Subcutaneous abdominal adipose tissue (tissue), 5 donors: ENCODE measurements at regions not wholly inside any gene's neighbourhood (a gene's known extent, or its start where the extent isn't known, plus 50 kb on each side); places are given as distances from the start of the nearest gene placed in this dataset.

ENCODE experiments used
- H3K27ac ChIP-seq: one replicate; pipeline ENCODE4 v1.7.0; 2013; ENCODE audit warnings: low read depth, mild to moderate bottlenecking, inconsistent platforms, low read length, moderate library complexity
- H3K27me3 ChIP-seq, 5 donors: one replicate each; pipeline ENCODE4 v1.7.0; 2013; ENCODE audit warnings: low read length in 5 of 5, inconsistent platforms in 1 of 5; ENCODE audit not compliant: control insufficient read depth in 5 of 5, insufficient read depth in 4 of 5
- H3K36me3 ChIP-seq, 5 donors: one replicate each; pipeline ENCODE4 v1.7.0; 2013; ENCODE audit warnings: low read length in 5 of 5; ENCODE audit not compliant: control insufficient read depth in 5 of 5, insufficient read depth in 5 of 5
- H3K4me1 ChIP-seq, 5 donors: one replicate each; pipeline ENCODE4 v1.7.0; 2013; ENCODE audit warnings: low read length in 5 of 5, mild to moderate bottlenecking in 3 of 5, moderate library complexity in 1 of 5; ENCODE audit not compliant: control insufficient read depth in 5 of 5, insufficient read depth in 5 of 5
- H3K4me3 ChIP-seq, 5 donors: one replicate each; pipeline ENCODE4 v1.7.0; 2013; ENCODE audit warnings: low read length in 5 of 5, low read depth in 1 of 5
- H3K9ac ChIP-seq, 5 donors: one replicate each; pipeline ENCODE4 v1.7.0; 2013; ENCODE audit warnings: low read length in 5 of 5, mild to moderate bottlenecking in 4 of 5, moderate library complexity in 3 of 5
- H3K9me3 ChIP-seq, 5 donors: one replicate each; pipeline ENCODE4 v1.7.0; 2013; ENCODE audit warnings: low read length in 5 of 5; ENCODE audit not compliant: control insufficient read depth in 5 of 5
- donor health status: healthy.
- donor health status: healthy.
- donor health status: healthy.
- donor health status: healthy.
- donor health status: healthy.

GRCh38 chr7:96599288-96599936 lies 110.2 kb downstream of the SEM1 start:
- no peak overlapping the region for H3K27ac ChIP-seq
- no peaks in the 10 kb centered on the region for H3K4me1 ChIP-seq
- H3K27me3 ChIP-seq = no peaks in the 10 kb centered on the region
- H3K4me3 ChIP-seq = no peak overlapping the region
- no peaks in the 10 kb centered on the region for H3K36me3 ChIP-seq
- no peaks in the 10 kb centered on the region for H3K9me3 ChIP-seq
- no peak overlapping the region for H3K9ac ChIP-seq

- no peak overlapping the region for H3K4me3 ChIP-seq
- H3K27me3 ChIP-seq = no peaks in the 10 kb centered on the region
- no peaks in the 10 kb centered on the region for H3K9me3 ChIP-seq
- H3K4me1 ChIP-seq = no peaks in the 10 kb centered on the region
- H3K27ac ChIP-seq = no peak overlapping the region
- no peak overlapping the region for H3K9ac ChIP-seq
- no peaks in the 10 kb centered on the region for H3K36me3 ChIP-seq
Observed at GRCh38 chr7:96598421-96598820, 111.2 kb downstream of the SEM1 start.

- Histone ChIP-seq H3K4me3 (no peak overlapping the region), H3K36me3 (no peaks in the 10 kb centered on the region), H3K27ac (no peak overlapping the region), H3K4me1 (no peaks in the 10 kb centered on the region), H3K27me3 (no peaks in the 10 kb centered on the region), H3K9ac (no peak overlapping the region), H3K9me3 (no peaks in the 10 kb centered on the region)
Observed at GRCh38 chr7:96596120-96596826, 113.4 kb downstream of the SEM1 start.

- Histone ChIP-seq H3K9me3 (no peaks in the 10 kb centered on the region), H3K27ac (no peak overlapping the region), H3K9ac (no peak overlapping the region), H3K27me3 (no peaks in the 10 kb centered on the region), H3K4me3 (no peak overlapping the region), H3K4me1 (no peaks in the 10 kb centered on the region), H3K36me3 (no peaks in the 10 kb centered on the region)
Observed at GRCh38 chr7:96591900-96592676, 117.6 kb downstream of the SEM1 start.

GRCh38 chr7:96591159-96591899 lies 118.3 kb downstream of the SEM1 start:
- Histone ChIP-seq H3K36me3 (no peaks in the 10 kb centered on the region), H3K9me3 (no peaks in the 10 kb centered on the region), H3K4me1 (no peaks in the 10 kb centered on the region), H3K4me3 (no peak overlapping the region), H3K27ac (no peak overlapping the region), H3K9ac (no peak overlapping the region), H3K27me3 (no peaks in the 10 kb centered on the region)

GRCh38 chr7:96589038-96589437 lies 120.6 kb downstream of the SEM1 start:
- Histone ChIP-seq H3K9me3 (peaks cover 0 to 3% (median 0%) of the 10 kb centered on the region in 5 donors), H3K36me3 (no peaks in the 10 kb centered on the region), H3K27ac (no peak overlapping the region), H3K9ac (no peak overlapping the region), H3K27me3 (no peaks in the 10 kb centered on the region), H3K4me1 (no peaks in the 10 kb centered on the region), H3K4me3 (no peak overlapping the region)

- no peak overlapping the region for H3K27ac ChIP-seq
- H3K4me3 ChIP-seq = no peak overlapping the region
- H3K9me3 ChIP-seq = no peaks in the 10 kb centered on the region
- H3K36me3 ChIP-seq = no peaks in the 10 kb centered on the region
- no peak overlapping the region for H3K9ac ChIP-seq
- H3K4me1 ChIP-seq = no peaks in the 10 kb centered on the region
- H3K27me3 ChIP-seq = no peaks in the 10 kb centered on the region
Observed at GRCh38 chr7:96579119-96579518, 130.5 kb downstream of the SEM1 start.

GRCh38 chr7:96578606-96579005 lies 131.0 kb downstream of the SEM1 start:
- Histone ChIP-seq H3K27me3 (no peaks in the 10 kb centered on the region), H3K36me3 (no peaks in the 10 kb centered on the region), H3K9me3 (no peaks in the 10 kb centered on the region), H3K9ac (no peak overlapping the region), H3K27ac (no peak overlapping the region), H3K4me3 (no peak overlapping the region), H3K4me1 (no peaks in the 10 kb centered on the region)

GRCh38 chr7:96563409-96563808 lies 146.2 kb downstream of the SEM1 start:
- H3K9me3 ChIP-seq = no peaks in the 10 kb centered on the region
- H3K27ac ChIP-seq = no peak overlapping the region
- H3K9ac ChIP-seq = no peak overlapping the region
- no peaks in the 10 kb centered on the region for H3K4me1 ChIP-seq
- no peaks in the 10 kb centered on the region for H3K36me3 ChIP-seq
- H3K27me3 ChIP-seq = no peaks in the 10 kb centered on the region
- H3K4me3 ChIP-seq = no peak overlapping the region

GRCh38 chr7:96562966-96563365 lies 146.7 kb downstream of the SEM1 start:
- no peak overlapping the region for H3K9ac ChIP-seq
- H3K27me3 ChIP-seq = no peaks in the 10 kb centered on the region
- no peaks in the 10 kb centered on the region for H3K9me3 ChIP-seq
- no peaks in the 10 kb centered on the region for H3K4me1 ChIP-seq
- H3K27ac ChIP-seq = no peak overlapping the region
- H3K4me3 ChIP-seq = no peak overlapping the region
- H3K36me3 ChIP-seq = no peaks in the 10 kb centered on the region
